ENCODE measurements at regions not wholly inside any gene's neighbourhood (a gene's known extent, or its start where the extent isn't known, plus 50 kb on each side); places are given as distances from the start of the nearest gene placed in this dataset.

GRCh38 chr18:67280486-67281242, 235.9 kb downstream of the DSEL start:
- Histone ChIP-seq H3K9ac (ENCODE audit: low read length) (no peak overlapping the region), H3K4me3 (replicated peaks in 1 of 2; ENCODE audit: low read depth in 1 of 2, low read length in 2 of 2) (no peak overlapping the region), H3K4me1 (ENCODE audit: control insufficient read depth in 1 of 2, insufficient read depth in 2 of 2, low read length in 2 of 2) (no peaks in the 10 kb centered on the region), H3K27me3 (ENCODE audit: insufficient read depth, low read length) (no peaks in the 10 kb centered on the region), H3K9me2 (ENCODE audit: insufficient read depth) (no peaks in the 10 kb centered on the region), H3K4me2 (ENCODE audit: low read length) (no peak overlapping the region), H3K36me3 (ENCODE audit: control insufficient read depth in 1 of 2, insufficient read depth in 2 of 2, low read length in 2 of 2) (no peaks in the 10 kb centered on the region), H2AFZ (ENCODE audit: low read depth, low read length, poor library complexity, severe bottlenecking) (no peak overlapping the region), H3K9me3 (ENCODE audit: control insufficient read depth in 1 of 2, insufficient read depth in 1 of 2, low read depth in 1 of 2, low read length in 2 of 2) (peaks cover 14 to 22% of the 10 kb centered on the region in 2 experiments; a peak in 2 of 4 replicates), H3K27ac (ENCODE audit: low read depth, low read length) (no peak overlapping the region), H4K20me1 (ENCODE audit: insufficient read depth) (no peaks in the 10 kb centered on the region), H3K79me2 (ENCODE audit: insufficient read depth, low read length) (no peaks in the 10 kb centered on the region)
- intact Hi-C loops (cut with micrococcal nuclease), result no loop called here
- TF ChIP-seq TCF7L2 (IDR thresholded peaks at IDR 0.05; ENCODE audit: borderline replicate concordance, extremely low read depth, insufficient read depth, insufficient read length) (no peak), FOSL1 (IDR thresholded peaks at IDR 0.05; ENCODE audit: low read depth) (no peak), ZNF274 (IDR thresholded peaks at IDR 0.05; ENCODE audit: low read depth, low read length) (no peak), ZBTB33 (IDR thresholded peaks at IDR 0.05; ENCODE audit: extremely low read depth, insufficient replicate concordance, low read length) (no peak), JUND (IDR thresholded peaks at IDR 0.05) (no peak)
- TF ChIP-seq, protein P1, sequence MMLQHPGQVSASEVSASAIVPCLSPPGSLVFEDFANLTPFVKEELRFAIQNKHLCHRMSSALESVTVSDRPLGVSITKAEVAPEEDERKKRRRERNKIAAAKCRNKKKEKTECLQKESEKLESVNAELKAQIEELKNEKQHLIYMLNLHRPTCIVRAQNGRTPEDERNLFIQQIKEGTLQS (IDR thresholded peaks at IDR 0.05), result no peak
- no TSS peak for BruUV-seq (replicated peaks)
- ChIA-PET RAD21 (ENCODE audit: low non-redundant PET in 1 of 2, low total read pairs in 2 of 2, uncharacterized antibody in 2 of 2, unreplicated experiment in 2 of 2) (no interaction called here), POLR2A (no interaction called here), CTCF (no interaction called here)
- ATAC-seq (no peak), DNase-seq (ENCODE audit: low read depth, low spot score) (no peak)

- ChIA-PET CTCF (no interaction called here), POLR2A (no interaction called here), RAD21 (ENCODE audit: low non-redundant PET in 1 of 2, low total read pairs in 2 of 2, uncharacterized antibody in 2 of 2, unreplicated experiment in 2 of 2) (no interaction called here)
- Histone ChIP-seq H3K9me3 (ENCODE audit: control insufficient read depth in 1 of 2, insufficient read depth in 1 of 2, low read depth in 1 of 2, low read length in 2 of 2) (peaks cover 14 to 21% of the 10 kb centered on the region in 2 experiments; a peak in 2 of 4 replicates), H3K27me3 (ENCODE audit: insufficient read depth, low read length) (no peaks in the 10 kb centered on the region), H3K9me2 (ENCODE audit: insufficient read depth) (no peaks in the 10 kb centered on the region), H3K36me3 (ENCODE audit: control insufficient read depth in 1 of 2, insufficient read depth in 2 of 2, low read length in 2 of 2) (no peaks in the 10 kb centered on the region), H3K4me2 (ENCODE audit: low read length) (no peak overlapping the region), H3K4me3 (replicated peaks in 1 of 2; ENCODE audit: low read depth in 1 of 2, low read length in 2 of 2) (no peak overlapping the region), H3K4me1 (ENCODE audit: control insufficient read depth in 1 of 2, insufficient read depth in 2 of 2, low read length in 2 of 2) (no peaks in the 10 kb centered on the region), H2AFZ (ENCODE audit: low read depth, low read length, poor library complexity, severe bottlenecking) (no peak overlapping the region), H4K20me1 (ENCODE audit: insufficient read depth) (no peaks in the 10 kb centered on the region), H3K27ac (ENCODE audit: low read depth, low read length) (no peak overlapping the region), H3K9ac (ENCODE audit: low read length) (no peak overlapping the region), H3K79me2 (ENCODE audit: insufficient read depth, low read length) (no peaks in the 10 kb centered on the region)
- intact Hi-C loops (cut with micrococcal nuclease), result no loop called here
- ATAC-seq (no peak), DNase-seq (ENCODE audit: low read depth, low spot score) (no peak)
- BruUV-seq (replicated peaks), result no TSS peak
- TF ChIP-seq POLR2AphosphoS5 (IDR thresholded peaks at IDR 0.05; ENCODE audit: low read depth, low read length) (no peak), CEBPB (IDR thresholded peaks at IDR 0.05; ENCODE audit: low read depth) (no peak), ZBTB33 (IDR thresholded peaks at IDR 0.05; ENCODE audit: extremely low read depth, insufficient replicate concordance, low read length) (no peak), POLR2A (IDR thresholded peaks at IDR 0.05; ENCODE audit: borderline replicate concordance, extremely low read depth, insufficient read depth, insufficient read length) (no peak), TCF7L2 (IDR thresholded peaks at IDR 0.05; ENCODE audit: borderline replicate concordance, extremely low read depth, insufficient read depth, insufficient read length) (no peak), EGR1 (IDR thresholded peaks at IDR 0.05; ENCODE audit: low read depth) (no peak)
- TF ChIP-seq, protein P2, sequence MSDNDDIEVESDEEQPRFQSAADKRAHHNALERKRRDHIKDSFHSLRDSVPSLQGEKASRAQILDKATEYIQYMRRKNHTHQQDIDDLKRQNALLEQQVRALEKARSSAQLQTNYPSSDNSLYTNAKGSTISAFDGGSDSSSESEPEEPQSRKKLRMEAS (IDR thresholded peaks at IDR 0.05), result no peak
Measured at GRCh38 chr18:67279988-67280387, 236.5 kb downstream of the DSEL start.

Measured in HCT116 (cell line).